Mucosa of rectum (tissue), 2 donors: ENCODE measurements at regions not wholly inside any gene's neighbourhood (a gene's known extent, or its start where the extent isn't known, plus 50 kb on each side); places are given as distances from the start of the nearest gene placed in this dataset.

ENCODE experiments used
- H3K27ac ChIP-seq, 2 donors: one replicate each; pipeline ENCODE4 v1.7.0; 2013; ENCODE audit warnings: inconsistent platforms in 2 of 2, low read depth in 2 of 2, low read length in 2 of 2
- H3K27me3 ChIP-seq, 2 donors: one replicate each; pipeline ENCODE4 v1.7.0; 2013; ENCODE audit warnings: low read length in 2 of 2; ENCODE audit not compliant: control insufficient read depth in 2 of 2, insufficient read depth in 2 of 2
- H3K36me3 ChIP-seq, 2 donors: one replicate each; pipeline ENCODE4 v1.7.0; 2013; ENCODE audit warnings: low read length in 2 of 2; ENCODE audit not compliant: control insufficient read depth in 2 of 2, insufficient read depth in 2 of 2
- H3K4me1 ChIP-seq, 2 donors: one replicate each; pipeline ENCODE4 v1.7.0; 2013; ENCODE audit warnings: low read length in 2 of 2, mild to moderate bottlenecking in 1 of 2; ENCODE audit not compliant: control insufficient read depth in 2 of 2, insufficient read depth in 2 of 2
- H3K4me3 ChIP-seq, 2 donors: one replicate each; pipeline ENCODE4 v1.7.0; 2013; ENCODE audit warnings: low read length in 2 of 2
- H3K9ac ChIP-seq, 2 donors: one replicate each; pipeline ENCODE4 v1.7.0; 2013; ENCODE audit warnings: low read length in 2 of 2, low read depth in 1 of 2, mild to moderate bottlenecking in 1 of 2
- H3K9me3 ChIP-seq, 2 donors: one replicate each; pipeline ENCODE4 v1.7.0; 2013; ENCODE audit warnings: low read length in 2 of 2; ENCODE audit not compliant: control insufficient read depth in 2 of 2
- donor health status: healthy.
- donor health status: Normal muscosa, but diverticular disease.

DNA sequence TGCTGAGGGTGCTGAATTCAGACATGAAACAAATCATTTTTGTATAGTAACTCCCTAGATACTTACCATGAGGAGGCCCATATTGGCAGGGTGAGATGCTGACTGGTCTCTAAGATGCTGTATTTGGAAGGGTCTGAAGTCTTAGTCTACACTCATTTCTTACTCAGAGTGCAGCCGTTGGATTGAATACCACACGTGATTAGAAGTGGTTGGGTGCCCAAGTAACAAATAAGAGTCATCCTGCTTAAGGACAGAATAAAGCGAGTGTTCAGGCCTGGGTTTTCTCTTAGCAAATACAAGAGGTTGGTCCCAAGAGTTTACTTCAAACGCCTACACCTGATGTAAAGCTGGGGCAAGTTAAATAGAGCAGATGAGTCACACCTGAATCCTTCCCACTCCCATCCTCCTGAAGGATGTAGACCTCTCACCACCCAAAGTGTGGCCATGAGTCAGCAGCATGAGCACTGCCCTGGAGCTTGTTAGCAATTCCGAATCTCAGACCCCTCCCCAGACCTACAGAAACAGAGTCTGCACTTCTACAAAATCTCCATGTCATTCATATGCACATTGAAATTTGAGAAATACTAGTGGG, 284.6 kb upstream of the CDH5 start:
- no peaks in the 10 kb centered on the region for H3K9me3 ChIP-seq
- no peaks in the 10 kb centered on the region for H3K36me3 ChIP-seq
- H3K27me3 ChIP-seq, result no peaks in the 10 kb centered on the region
- H3K4me1 ChIP-seq, result no peaks in the 10 kb centered on the region
- H3K9ac ChIP-seq, result no peak overlapping the region
- H3K27ac ChIP-seq, result no peak overlapping the region
- no peak overlapping the region for H3K4me3 ChIP-seq

DNA sequence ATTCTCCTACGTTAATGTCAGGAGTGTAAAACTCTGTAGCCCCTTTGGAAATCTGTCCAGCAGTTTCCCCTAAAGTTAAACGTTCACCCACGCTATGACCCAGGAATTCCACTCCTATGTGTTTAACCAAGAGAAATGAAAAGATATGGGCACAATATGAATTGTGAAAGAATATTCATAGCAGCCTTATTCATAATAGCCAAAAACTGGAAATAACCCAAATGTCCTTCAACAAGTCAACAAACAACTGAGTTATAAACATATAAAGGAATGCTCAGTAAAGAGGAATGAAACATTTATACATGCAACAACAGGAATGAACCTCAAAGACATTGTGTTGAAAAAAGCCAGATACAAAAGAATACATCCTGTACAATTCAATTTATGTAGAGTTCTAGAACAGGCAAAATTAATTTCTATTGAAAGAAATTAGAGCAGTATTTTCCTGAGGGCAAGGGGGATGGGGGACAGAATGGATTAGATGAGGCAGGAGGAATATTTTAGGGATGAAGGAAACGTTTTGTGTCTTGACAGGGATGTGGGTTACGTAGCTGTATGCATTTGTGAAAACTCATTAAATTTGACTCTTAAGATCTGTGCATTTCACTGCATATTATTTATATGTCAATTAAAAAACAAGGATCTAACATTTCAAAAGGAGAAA, 286.7 kb upstream of the CDH5 start:
- Histone ChIP-seq H3K27me3 (no peaks in the 10 kb centered on the region), H3K9ac (no peak overlapping the region), H3K27ac (no peak overlapping the region), H3K4me3 (no peak overlapping the region), H3K4me1 (no peaks in the 10 kb centered on the region), H3K9me3 (no peaks in the 10 kb centered on the region), H3K36me3 (no peaks in the 10 kb centered on the region)

DNA sequence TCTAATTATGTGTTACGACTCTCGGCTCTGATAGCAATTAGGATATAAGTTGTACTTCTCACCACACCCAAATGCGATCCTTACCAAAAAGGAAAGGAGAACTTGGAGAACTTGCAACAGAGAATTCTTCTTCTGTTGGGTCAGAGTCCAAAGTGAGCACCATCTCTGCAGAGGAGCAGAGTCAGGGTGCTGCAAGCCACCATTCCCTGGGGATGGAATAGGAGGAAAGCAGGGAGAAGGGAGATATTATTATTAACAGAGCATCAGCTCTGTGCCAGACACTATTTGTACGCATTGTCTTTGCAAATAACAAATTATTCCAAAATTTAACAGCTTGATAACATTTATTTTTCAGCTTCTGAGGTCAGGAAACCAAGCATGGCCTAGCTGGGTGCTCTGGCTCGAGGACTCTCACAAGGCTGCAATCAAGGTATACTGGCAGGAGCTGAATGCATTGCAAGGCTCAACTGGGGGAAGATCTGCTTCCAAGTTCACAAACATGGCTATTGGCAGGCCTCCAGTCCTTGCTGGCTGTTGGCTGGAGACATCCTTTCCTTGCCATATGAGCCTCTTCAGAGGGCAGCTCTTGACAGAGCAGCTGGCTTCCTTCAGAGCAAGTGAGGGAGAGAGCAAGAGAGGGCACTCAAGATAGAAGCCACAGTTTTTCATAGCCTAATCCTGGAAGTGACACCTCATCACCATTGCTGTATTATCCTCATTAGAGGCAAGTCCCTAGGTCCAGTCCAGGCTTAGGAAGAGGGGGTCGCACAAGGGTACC, 296.2 kb upstream of the CDH5 start:
- no peak overlapping the region for H3K9ac ChIP-seq
- no peak overlapping the region for H3K27ac ChIP-seq
- no peaks in the 10 kb centered on the region for H3K27me3 ChIP-seq
- H3K4me3 ChIP-seq, result no peak overlapping the region
- no peaks in the 10 kb centered on the region for H3K4me1 ChIP-seq
- no peaks in the 10 kb centered on the region for H3K9me3 ChIP-seq
- H3K36me3 ChIP-seq, result no peaks in the 10 kb centered on the region

DNA sequence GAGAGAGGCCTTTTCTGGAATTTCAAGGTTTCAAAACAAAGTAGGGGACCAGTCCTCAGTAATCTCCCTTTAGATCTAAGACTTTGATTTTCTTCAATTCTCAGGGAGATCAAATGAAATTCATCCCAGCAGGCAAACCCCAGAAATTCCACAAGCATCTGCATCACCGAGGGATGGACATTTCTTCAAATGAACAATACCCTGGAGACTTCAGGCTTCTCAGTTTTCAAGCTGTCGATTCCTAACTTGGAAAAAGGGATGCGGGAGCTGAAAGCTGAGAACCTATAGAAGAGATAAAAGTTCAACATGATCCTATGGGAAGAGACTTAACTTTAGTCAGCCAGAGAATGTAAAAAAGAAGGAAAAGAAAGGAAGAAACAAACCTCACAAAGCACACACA, 296.9 kb upstream of the CDH5 start:
- Histone ChIP-seq H3K9ac (no peak overlapping the region), H3K4me3 (no peak overlapping the region), H3K27ac (no peak overlapping the region), H3K4me1 (no peaks in the 10 kb centered on the region), H3K9me3 (no peaks in the 10 kb centered on the region), H3K36me3 (no peaks in the 10 kb centered on the region), H3K27me3 (no peaks in the 10 kb centered on the region)

DNA sequence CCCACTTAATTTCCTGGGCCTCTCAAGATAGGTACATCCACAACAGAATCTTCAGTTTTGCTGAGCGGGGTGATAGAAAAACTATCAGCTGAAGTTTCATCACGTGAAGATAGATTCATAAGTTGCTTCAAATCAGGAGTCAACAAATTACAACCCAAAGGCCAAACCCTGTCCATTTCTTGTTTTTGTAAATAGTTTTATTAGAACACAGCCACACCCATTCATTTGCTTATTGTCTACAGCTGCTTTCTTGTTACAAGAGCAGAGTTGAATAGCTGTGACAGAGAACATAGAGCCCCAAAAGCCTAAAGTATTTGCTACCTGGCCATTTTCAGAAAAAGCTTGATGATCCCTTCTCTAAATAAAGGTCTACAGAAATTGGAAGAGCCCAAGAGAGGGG, 300.1 kb upstream of the CDH5 start:
- Histone ChIP-seq H3K9me3 (no peaks in the 10 kb centered on the region), H3K36me3 (no peaks in the 10 kb centered on the region), H3K27ac (peak overlapping the region in 1 of 2 donors; percentile 18), H3K4me3 (no peak overlapping the region), H3K27me3 (no peaks in the 10 kb centered on the region), H3K4me1 (no peaks in the 10 kb centered on the region), H3K9ac (no peak overlapping the region)

DNA sequence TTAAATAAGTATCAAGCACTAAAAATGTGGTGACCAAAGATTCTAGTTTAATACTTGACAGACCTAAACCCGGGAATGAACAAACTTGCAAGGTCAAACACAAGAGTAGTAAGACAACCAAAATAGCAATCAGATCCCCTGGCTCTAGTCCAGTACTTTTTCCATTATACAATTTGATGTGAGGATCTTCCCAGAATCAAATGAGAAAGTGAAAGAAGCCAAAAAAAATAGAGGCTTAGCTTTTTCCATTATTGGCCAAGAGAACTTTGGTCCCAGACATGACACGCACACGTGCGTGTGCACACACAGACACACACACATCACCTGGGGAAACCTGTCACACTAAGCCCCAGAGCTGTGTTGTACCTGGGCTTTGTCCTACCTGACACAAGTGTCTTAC, 300.6 kb upstream of the CDH5 start:
- no peaks in the 10 kb centered on the region for H3K27me3 ChIP-seq
- H3K27ac ChIP-seq, result no peak overlapping the region
- H3K36me3 ChIP-seq, result no peaks in the 10 kb centered on the region
- no peak overlapping the region for H3K9ac ChIP-seq
- H3K4me1 ChIP-seq, result no peaks in the 10 kb centered on the region
- no peaks in the 10 kb centered on the region for H3K9me3 ChIP-seq
- no peak overlapping the region for H3K4me3 ChIP-seq

DNA sequence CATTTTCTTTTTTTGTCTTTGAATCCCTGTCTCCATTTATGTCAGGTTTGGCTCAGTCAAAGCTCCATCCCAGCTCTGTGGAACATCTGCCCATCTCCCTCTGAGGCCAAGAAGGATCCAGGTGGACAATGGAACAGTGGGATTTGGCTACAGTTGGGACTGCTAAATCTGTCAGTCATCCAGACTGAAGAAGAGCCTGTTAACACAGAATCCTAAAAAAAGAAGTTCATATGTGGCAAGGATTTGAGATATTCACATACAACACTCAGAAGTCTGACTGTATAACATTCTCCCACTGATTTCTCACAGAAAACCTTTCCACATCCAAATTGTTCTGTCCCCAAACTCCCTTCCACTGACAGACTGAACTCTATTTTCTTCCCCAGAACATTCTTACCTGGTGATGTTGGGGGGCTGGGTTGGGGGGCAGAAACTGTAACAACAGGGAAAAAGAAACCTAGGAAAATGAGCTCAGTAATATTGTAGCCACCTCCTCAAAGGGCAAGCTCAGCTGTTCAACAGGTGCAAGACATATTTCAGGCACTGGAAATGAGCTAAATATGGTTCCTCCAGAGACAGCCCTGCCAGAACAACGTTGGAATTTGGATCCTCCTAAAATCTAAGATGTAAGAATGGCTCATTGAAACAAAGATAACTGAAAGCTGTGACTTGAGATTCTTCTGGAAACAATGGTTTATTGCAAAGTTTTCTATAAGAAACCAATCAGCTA, 301.5 kb upstream of the CDH5 start:
- Histone ChIP-seq H3K27me3 (no peaks in the 10 kb centered on the region), H3K9me3 (no peaks in the 10 kb centered on the region), H3K9ac (no peak overlapping the region), H3K27ac (no peak overlapping the region), H3K4me3 (no peak overlapping the region), H3K36me3 (no peaks in the 10 kb centered on the region), H3K4me1 (no peaks in the 10 kb centered on the region)

DNA sequence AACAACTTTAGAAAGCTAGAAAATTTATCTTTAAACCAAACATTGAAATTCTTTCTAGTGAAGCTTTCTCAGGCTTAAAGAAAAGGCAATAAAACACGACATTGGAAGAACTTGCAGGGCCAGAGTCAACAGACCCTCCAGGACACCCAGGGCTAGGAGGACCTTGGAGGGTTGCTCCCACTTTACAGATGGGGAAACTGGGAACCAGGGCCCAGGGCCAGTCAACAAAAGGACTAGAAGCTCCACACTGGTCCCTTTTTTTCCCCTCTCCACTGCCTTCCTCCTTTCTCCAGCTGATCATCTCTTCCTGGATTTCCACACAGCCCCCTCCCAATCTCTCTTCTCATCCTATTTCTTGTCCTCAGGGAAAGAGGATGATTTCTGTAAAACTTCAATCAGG, 307.7 kb upstream of the CDH5 start:
- H3K27ac ChIP-seq, result no peak overlapping the region
- H3K9ac ChIP-seq, result no peak overlapping the region
- no peaks in the 10 kb centered on the region for H3K36me3 ChIP-seq
- H3K9me3 ChIP-seq, result no peaks in the 10 kb centered on the region
- no peaks in the 10 kb centered on the region for H3K27me3 ChIP-seq
- no peak overlapping the region for H3K4me3 ChIP-seq
- no peaks in the 10 kb centered on the region for H3K4me1 ChIP-seq

DNA sequence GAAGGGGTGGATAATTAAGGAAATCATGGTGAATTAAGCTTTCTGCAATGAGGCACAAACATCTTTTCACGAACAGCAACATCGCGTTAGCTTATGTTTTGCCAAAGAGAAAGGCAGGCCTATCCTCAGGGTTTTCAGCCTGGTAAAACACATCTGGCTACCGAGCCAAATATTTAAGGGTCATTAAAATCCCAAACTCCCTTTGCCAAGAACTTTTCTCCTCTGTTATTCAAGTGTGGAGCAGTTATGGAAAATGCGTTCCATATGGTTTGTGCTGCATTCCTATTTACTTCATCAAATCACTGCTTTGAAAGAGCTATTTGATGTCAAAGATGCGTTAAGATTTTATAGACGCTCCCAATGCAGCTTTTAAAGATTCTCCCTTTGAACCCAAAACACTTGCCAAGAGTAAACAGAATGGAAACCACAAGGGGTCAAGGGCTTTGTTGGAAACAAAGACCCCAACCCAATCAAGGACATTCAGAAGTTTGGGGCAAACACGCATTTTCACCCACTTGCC, 308.3 kb upstream of the CDH5 start:
- H3K4me3 ChIP-seq, result no peak overlapping the region
- no peak overlapping the region for H3K9ac ChIP-seq
- H3K27ac ChIP-seq, result no peak overlapping the region
- no peaks in the 10 kb centered on the region for H3K4me1 ChIP-seq
- no peaks in the 10 kb centered on the region for H3K9me3 ChIP-seq
- no peaks in the 10 kb centered on the region for H3K27me3 ChIP-seq
- no peaks in the 10 kb centered on the region for H3K36me3 ChIP-seq

DNA sequence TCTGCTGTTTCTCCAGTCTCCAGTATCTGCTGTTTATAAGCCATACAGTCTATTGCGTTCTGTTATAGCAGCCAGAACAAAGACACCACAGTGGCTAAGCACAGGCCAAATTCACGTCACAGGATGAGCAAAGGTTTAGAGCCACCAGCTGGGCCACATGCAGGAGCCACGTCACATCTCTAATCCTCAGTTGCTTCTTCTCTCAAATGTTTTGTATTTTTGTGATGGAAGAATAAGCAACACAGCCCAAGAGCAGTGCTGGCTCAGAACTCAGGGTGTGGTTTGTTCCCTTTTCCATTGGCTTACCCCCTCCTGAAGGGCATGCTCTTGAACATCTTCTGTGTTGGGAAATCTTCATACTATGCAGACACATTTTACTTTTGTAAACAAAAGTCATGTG, 309.4 kb upstream of the CDH5 start:
- Histone ChIP-seq H3K27me3 (no peaks in the 10 kb centered on the region), H3K9ac (no peak overlapping the region), H3K4me3 (no peak overlapping the region), H3K4me1 (no peaks in the 10 kb centered on the region), H3K36me3 (no peaks in the 10 kb centered on the region), H3K9me3 (no peaks in the 10 kb centered on the region), H3K27ac (no peak overlapping the region)
